ENCODE measurements at regions not wholly inside any gene's neighbourhood (a gene's known extent, or its start where the extent isn't known, plus 50 kb on each side); places are given as distances from the start of the nearest gene placed in this dataset.

- H3K9me3 Mint-ChIP-seq: no peaks in the 10 kb centered on the region
- Histone ChIP-seq H3K56ac (ENCODE audit: insufficient read length, low read depth, low read length) (no peak overlapping the region), H3K18ac (ENCODE audit: insufficient read length, low read depth, low read length) (no peak overlapping the region), H3K79me2 (ENCODE audit: insufficient read depth, low read length) (no peaks in the 10 kb centered on the region), H3K14ac (ENCODE audit: insufficient read depth, low read length) (no peak overlapping the region), H3K4ac (ENCODE audit: low read depth, low read length) (no peak overlapping the region), H3T11ph (ENCODE audit: low read length) (no peak overlapping the region), H2BK120ac (ENCODE audit: low read depth, low read length, poor library complexity, severe bottlenecking) (no peak overlapping the region), H2BK12ac (ENCODE audit: insufficient read length, low read depth, low read length) (no peak overlapping the region), H2AK5ac (ENCODE audit: insufficient read length, low read length) (no peak overlapping the region), H3K23me2 (ENCODE audit: insufficient read length, low read depth, low read length, poor library complexity, severe bottlenecking) (no peaks in the 10 kb centered on the region), H4K5ac (ENCODE audit: insufficient read length, low read depth, low read length) (no peak overlapping the region), H3K4me1 (ENCODE audit: insufficient read depth, low read length) (no peaks in the 10 kb centered on the region; the same call in 1 of the 2 replicates), H3K9ac (ENCODE audit: extremely low read depth, insufficient read length, low read length) (no peak overlapping the region), H2BK15ac (ENCODE audit: low read depth, low read length) (no peak overlapping the region), H4K91ac (ENCODE audit: insufficient read length, low read depth, low read length) (no peak overlapping the region), H4K20me1 (ENCODE audit: control insufficient read depth, insufficient read depth, insufficient read length) (no peaks in the 10 kb centered on the region), H3K9me3 (ENCODE audit: control insufficient read depth, low read depth, low read length) (no peaks in the 10 kb centered on the region), H2AFZ (ENCODE audit: low read length) (no peak overlapping the region), H2BK5ac (ENCODE audit: insufficient read length, low read length) (no peak overlapping the region), H3K4me2 (ENCODE audit: insufficient read depth, insufficient read length, low read length) (no peak overlapping the region), H4K8ac (replicated peaks; ENCODE audit: insufficient read length, low read depth, low read length) (no peak overlapping the region), H3K23ac (ENCODE audit: insufficient read length, low read depth, low read length) (no peak overlapping the region), H3K27me3 (ENCODE audit: insufficient read depth, low read length) (no peaks in the 10 kb centered on the region), H2BK20ac (ENCODE audit: low read depth, low read length, poor library complexity, severe bottlenecking) (no peak overlapping the region), H3K27ac (ENCODE audit: insufficient read length, low read depth, low read length) (no peak overlapping the region), H3K79me1 (ENCODE audit: insufficient read depth, low read depth, low read length, poor library complexity, severe bottlenecking) (no peaks in the 10 kb centered on the region)
- H3K27ac Mint-ChIP-seq: no peak overlapping the region
- no CpG with 5 or more reads among the region's 1 CpG for WGBS (ENCODE audit: extremely low coverage, insufficient read length, low lambda C conversion rate)
- no peak overlapping the region for H3K4me3 Mint-ChIP-seq
- no peak for DNase-seq
- H3K4me1 Mint-ChIP-seq: peaks cover 17 to 35% of the 10 kb centered on the region in 2 experiments; a peak in 3 of 4 replicates
- no peaks in the 10 kb centered on the region for H3K27me3 Mint-ChIP-seq (ENCODE audit: low read depth)
- TF ChIP-seq, protein P1, sequence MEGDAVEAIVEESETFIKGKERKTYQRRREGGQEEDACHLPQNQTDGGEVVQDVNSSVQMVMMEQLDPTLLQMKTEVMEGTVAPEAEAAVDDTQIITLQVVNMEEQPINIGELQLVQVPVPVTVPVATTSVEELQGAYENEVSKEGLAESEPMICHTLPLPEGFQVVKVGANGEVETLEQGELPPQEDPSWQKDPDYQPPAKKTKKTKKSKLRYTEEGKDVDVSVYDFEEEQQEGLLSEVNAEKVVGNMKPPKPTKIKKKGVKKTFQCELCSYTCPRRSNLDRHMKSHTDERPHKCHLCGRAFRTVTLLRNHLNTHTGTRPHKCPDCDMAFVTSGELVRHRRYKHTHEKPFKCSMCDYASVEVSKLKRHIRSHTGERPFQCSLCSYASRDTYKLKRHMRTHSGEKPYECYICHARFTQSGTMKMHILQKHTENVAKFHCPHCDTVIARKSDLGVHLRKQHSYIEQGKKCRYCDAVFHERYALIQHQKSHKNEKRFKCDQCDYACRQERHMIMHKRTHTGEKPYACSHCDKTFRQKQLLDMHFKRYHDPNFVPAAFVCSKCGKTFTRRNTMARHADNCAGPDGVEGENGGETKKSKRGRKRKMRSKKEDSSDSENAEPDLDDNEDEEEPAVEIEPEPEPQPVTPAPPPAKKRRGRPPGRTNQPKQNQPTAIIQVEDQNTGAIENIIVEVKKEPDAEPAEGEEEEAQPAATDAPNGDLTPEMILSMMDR (conservative IDR thresholded peaks at IDR 0.05): no peak
- no peaks in the 10 kb centered on the region for H3K36me3 Mint-ChIP-seq (ENCODE audit: insufficient read depth in 1 of 3, low read depth in 3 of 3)
Measured at GRCh38 chr5:110255194-110255593, 471.3 kb downstream of the TMEM232 start.

Measured in H9 (cell line).